IMR-90 (cell line): ENCODE measurements at regions not wholly inside any gene's neighbourhood (a gene's known extent, or its start where the extent isn't known, plus 50 kb on each side); places are given as distances from the start of the nearest gene placed in this dataset.

Experiments used
- ATAC-seq: fragments of 200-7000 bp; cut with Tn5 transposase; 2 replicates; pipeline ENCODE4 v1.9.1; 2020; ENCODE audit warnings: low read depth, mild to moderate bottlenecking, moderate library complexity
- BruUV-seq: library from RNA; stranded (reverse); fragments of 400-500 nt; replicated peaks from 2 replicates; lab custom pipeline; 2021; lab: Mats Ljungman, UMichigan
- CTCF ChIA-PET: fragments of 300-600 bp; formaldehyde crosslinking; extraction: SDS; loops from one replicate; lab custom pipeline; 2021; ENCODE audit warnings: antibody characterized with exemption; lab: Yijun Ruan, JAX
- POLR2A ChIA-PET: fragments of 300-600 bp; sonication (Branson Sonifier 250); formaldehyde crosslinking; loops from one replicate; lab custom pipeline; 2022; ENCODE audit warnings: antibody characterized with exemption; ENCODE audit not compliant: unreplicated experiment; lab: Charles Lee
- DNase-seq: peaks from one replicate; pipeline ENCODE4 v3.0.0; 2013
- H2AFZ ChIP-seq: replicated peaks from 2 replicates; pipeline ENCODE3; 2013; ENCODE audit warnings: low read length, mild to moderate bottlenecking; ENCODE audit not compliant: poor library complexity
- H2AK5ac ChIP-seq: 2 replicates; pipeline ENCODE4 v1.6.1; 2013; ENCODE audit warnings: low read depth, low read length, inconsistent platforms
- H2AK9ac ChIP-seq: replicated peaks from 2 replicates; pipeline ENCODE3; 2013; ENCODE audit warnings: mild to moderate bottlenecking, low read depth, low read length, moderate library complexity; ENCODE audit not compliant: poor library complexity
- H2BK120ac ChIP-seq: 2 replicates; pipeline ENCODE4 v1.6.1; 2013; ENCODE audit warnings: low read depth, low read length, inconsistent platforms
- H2BK15ac ChIP-seq: 3 replicates; pipeline ENCODE4 v1.6.1; 2013; ENCODE audit warnings: low read depth, low read length, inconsistent platforms
- H2BK20ac ChIP-seq: 2 replicates; pipeline ENCODE4 v1.6.1; 2013; ENCODE audit warnings: low read depth, mild to moderate bottlenecking, inconsistent platforms, low read length, moderate library complexity
- H2BK5ac ChIP-seq: 2 replicates; pipeline ENCODE4 v1.6.1; 2013; ENCODE audit warnings: mild to moderate bottlenecking, low read depth, low read length, inconsistent platforms; ENCODE audit not compliant: poor library complexity, severe bottlenecking
- H3K14ac ChIP-seq: replicated peaks from 2 replicates; pipeline ENCODE4 v1.6.1; 2013; ENCODE audit warnings: low read depth, low read length, inconsistent platforms
- H3K18ac ChIP-seq: 2 replicates; pipeline ENCODE4 v1.6.1; 2013; ENCODE audit warnings: low read depth, low read length, control low read depth
- H3K23ac ChIP-seq: 2 replicates; pipeline ENCODE4 v1.6.1; 2013; ENCODE audit warnings: low read depth, low read length, inconsistent platforms
- H3K27ac ChIP-seq: 2 replicates; pipeline ENCODE4 v1.5.1; 2013; ENCODE audit warnings: mild to moderate bottlenecking, control low read depth, low read length; ENCODE audit not compliant: insufficient read depth
- H3K27me3 ChIP-seq: 2 replicates; pipeline ENCODE4 v1.6.1; 2013; ENCODE audit warnings: low read length; ENCODE audit not compliant: control insufficient read depth, insufficient read depth
- H3K36me3 ChIP-seq: 2 replicates; pipeline ENCODE4 v1.6.1; 2013; ENCODE audit warnings: low read length, mixed read lengths; ENCODE audit not compliant: control insufficient read depth, insufficient read depth
- H3K4ac ChIP-seq: 2 replicates; pipeline ENCODE4 v1.6.1; 2013; ENCODE audit warnings: low read depth, low read length, inconsistent platforms
- H3K4me1 ChIP-seq: 2 replicates; pipeline ENCODE4 v1.6.1; 2013; ENCODE audit warnings: low read length, mixed read lengths; ENCODE audit not compliant: control insufficient read depth, insufficient read depth
- H3K4me2 ChIP-seq: 2 replicates; pipeline ENCODE4 v1.6.1; 2013; ENCODE audit warnings: low read depth, mild to moderate bottlenecking, control low read depth, low read length, moderate library complexity
- H3K4me3 ChIP-seq: 2 replicates; pipeline ENCODE4 v1.5.1; 2013; ENCODE audit warnings: low read depth, mild to moderate bottlenecking, control low read depth, low read length, moderate library complexity; ENCODE audit not compliant: insufficient read depth
- H3K56ac ChIP-seq: 2 replicates; pipeline ENCODE4 v1.6.1; 2013; ENCODE audit warnings: low read length, inconsistent platforms; ENCODE audit not compliant: insufficient read depth; ENCODE audit errors: extremely low read depth
- H3K79me1 ChIP-seq, 2 experiments: 2 replicates each; pipeline ENCODE4 v1.6.1; 2013; ENCODE audit warnings: low read length in 2 of 2, inconsistent platforms in 1 of 2, low read depth in 1 of 2
- H3K9ac ChIP-seq: 2 replicates; pipeline ENCODE4 v1.6.1; 2013; ENCODE audit warnings: low read depth, low read length, control low read depth
- H3K9me1 ChIP-seq: 2 replicates; pipeline ENCODE4 v1.6.1; 2013; ENCODE audit warnings: low read length, inconsistent platforms; ENCODE audit not compliant: insufficient read depth
- H3K9me3 ChIP-seq: 2 replicates; pipeline ENCODE4 v1.6.1; 2013; ENCODE audit warnings: low read length; ENCODE audit not compliant: control insufficient read depth, insufficient read depth
- H4K20me1 ChIP-seq: 2 replicates; pipeline ENCODE4 v1.6.1; 2013; ENCODE audit warnings: low read length, inconsistent platforms; ENCODE audit not compliant: insufficient read depth
- H4K5ac ChIP-seq: 2 replicates; pipeline ENCODE4 v1.6.1; 2013; ENCODE audit warnings: mild to moderate bottlenecking, low read depth, low read length, control low read depth
- H4K8ac ChIP-seq, 2 experiments: 2 replicates each; pipeline ENCODE4 v1.6.1; 2013; ENCODE audit warnings: low read depth in 2 of 2, low read length in 2 of 2, control low read depth in 1 of 2, inconsistent platforms in 1 of 2
- H4K91ac ChIP-seq: 2 replicates; pipeline ENCODE4 v1.6.1; 2013; ENCODE audit warnings: low read depth, low read length, inconsistent platforms; ENCODE audit not compliant: insufficient read depth
- FOS ChIP-seq: fragments of 150-350 bp; IDR thresholded peaks from 2 replicates; pipeline ENCODE4 v1.6.1; 2016; ENCODE audit warnings: low read depth, low read length
- MAFK ChIP-seq: IDR thresholded peaks from 2 replicates; pipeline ENCODE4 v1.6.1; 2012; ENCODE audit warnings: low read depth, low read length, improper control_type of control experiment
- MAZ ChIP-seq: IDR thresholded peaks from 2 replicates; pipeline ENCODE4 v1.6.1; 2012; ENCODE audit warnings: low read depth, mild to moderate bottlenecking, low read length, improper control_type of control experiment, moderate library complexity, borderline replicate concordance
- NFE2L2 ChIP-seq: fragments of 150-350 bp; IDR thresholded peaks from 2 replicates; pipeline ENCODE4 v1.6.1; 2016; ENCODE audit warnings: low read depth, mild to moderate bottlenecking, low read length
- RCOR1 ChIP-seq: IDR thresholded peaks from 2 replicates; pipeline ENCODE4 v1.6.1; 2012; ENCODE audit warnings: mild to moderate bottlenecking, low read length, improper control_type of control experiment; ENCODE audit not compliant: insufficient replicate concordance
- SMC3 ChIP-seq: fragments of 150-350 bp; IDR thresholded peaks from 2 replicates; pipeline ENCODE4 v1.6.1; 2016; ENCODE audit warnings: low read depth, mild to moderate bottlenecking, antibody characterized with exemption, low read length, moderate library complexity
- WGBS, 2 experiments: methylation state at CpG; one replicate each; pipeline versions ENCODE4 v1.1.5 to v1.1.7; 2013; ENCODE audit warnings: missing lambda C conversion rate in 2 of 2; ENCODE audit not compliant: insufficient read length in 1 of 2; ENCODE audit errors: extremely low coverage in 2 of 2; 5-methylcytosine and 5-hydroxymethylcytosine counted together
- dilution Hi-C: fragments of 300-500 bp; cut with HindIII; formaldehyde crosslinking; loops from one replicate; pipeline ENCODE4 v1.14.3; 2018; ENCODE audit warnings: low sequenced_read_pairs; ENCODE audit not compliant: unreplicated experiment
- in situ Hi-C: fragments of 300-500 bp; cut with MboI; formaldehyde crosslinking; loops from 3 replicates; pipeline ENCODE4 v1.14.3; 2019; ENCODE audit warnings: low sequenced_read_pairs, inconsistent platforms, mixed read lengths
- intact Hi-C: fragments of 100-400 bp; cut with micrococcal nuclease; formaldehyde crosslinking; loops from 2 replicates; pipeline ENCODE4 v1.10.0; 2022
- TF ChIP-seq, protein P1 (sequence below): fragments of 150-350 bp; IDR thresholded peaks from 2 replicates; pipeline ENCODE4 v1.6.1; 2017; ENCODE audit warnings: mild to moderate bottlenecking, antibody characterized with exemption, low read length, low read depth
- TF ChIP-seq, protein P2 (sequence below): fragments of 150-350 bp; IDR thresholded peaks from 2 replicates; pipeline ENCODE4 v1.6.1; 2016; ENCODE audit warnings: low read depth, mild to moderate bottlenecking, low read length, moderate library complexity, borderline replicate concordance

GRCh38 chr1:209187589-209187988 is 395.9 kb upstream of the CAMK1G start:
- H3K14ac ChIP-seq = no peak overlapping the region
- no peaks in the 10 kb centered on the region for H3K9me1 ChIP-seq
- H4K20me1 ChIP-seq = no peaks in the 10 kb centered on the region
- intact Hi-C loops = no loop called here
- H3K36me3 ChIP-seq = no peaks in the 10 kb centered on the region
- no peak overlapping the region for H3K9ac ChIP-seq
- no peak overlapping the region for H2AFZ ChIP-seq
- no peak overlapping the region for H3K4me3 ChIP-seq
- H4K5ac ChIP-seq = no peak overlapping the region
- ATAC-seq (no peak), DNase-seq (no peak)
- in situ Hi-C loops = no loop called here
- no peak overlapping the region for H4K91ac ChIP-seq
- H2BK5ac ChIP-seq = no peak overlapping the region
- no peaks in the 10 kb centered on the region for H3K79me1 ChIP-seq
- no peak overlapping the region for H3K4me2 ChIP-seq
- H2AK9ac ChIP-seq = no peak overlapping the region
- no TSS peak for BruUV-seq
- POLR2A ChIA-PET = no interaction called here
- H3K9me3 ChIP-seq = 0 out of 2 replicates have a peak, but pooled peaks cover 2% of the 10 kb centered on the region
- H2BK20ac ChIP-seq = no peak overlapping the region
- no peak overlapping the region for H2BK15ac ChIP-seq
- H3K18ac ChIP-seq = no peak overlapping the region
- no peak overlapping the region for H3K56ac ChIP-seq
- H3K4ac ChIP-seq = no peak overlapping the region
- no peak overlapping the region for H4K8ac ChIP-seq
- no peak overlapping the region for H3K27ac ChIP-seq
- no peak overlapping the region for H2BK120ac ChIP-seq
- CTCF ChIA-PET = no interaction called here
- H3K4me1 ChIP-seq = no peaks in the 10 kb centered on the region
- no peak overlapping the region for H2AK5ac ChIP-seq
- dilution Hi-C loops = no loop called here
- 40% methylated on average over 1 of the region's 3 CpGs; no CpG with 5 or more reads in 1 of the 2 experiments for WGBS, 2 experiments
- TF ChIP-seq NFE2L2 = no peak
- TF ChIP-seq, protein P1, sequence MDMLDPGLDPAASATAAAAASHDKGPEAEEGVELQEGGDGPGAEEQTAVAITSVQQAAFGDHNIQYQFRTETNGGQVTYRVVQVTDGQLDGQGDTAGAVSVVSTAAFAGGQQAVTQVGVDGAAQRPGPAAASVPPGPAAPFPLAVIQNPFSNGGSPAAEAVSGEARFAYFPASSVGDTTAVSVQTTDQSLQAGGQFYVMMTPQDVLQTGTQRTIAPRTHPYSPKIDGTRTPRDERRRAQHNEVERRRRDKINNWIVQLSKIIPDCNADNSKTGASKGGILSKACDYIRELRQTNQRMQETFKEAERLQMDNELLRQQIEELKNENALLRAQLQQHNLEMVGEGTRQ = no peak
- TF ChIP-seq RCOR1 = no peak
- TF ChIP-seq SMC3 = no peak
- TF ChIP-seq, protein P2, sequence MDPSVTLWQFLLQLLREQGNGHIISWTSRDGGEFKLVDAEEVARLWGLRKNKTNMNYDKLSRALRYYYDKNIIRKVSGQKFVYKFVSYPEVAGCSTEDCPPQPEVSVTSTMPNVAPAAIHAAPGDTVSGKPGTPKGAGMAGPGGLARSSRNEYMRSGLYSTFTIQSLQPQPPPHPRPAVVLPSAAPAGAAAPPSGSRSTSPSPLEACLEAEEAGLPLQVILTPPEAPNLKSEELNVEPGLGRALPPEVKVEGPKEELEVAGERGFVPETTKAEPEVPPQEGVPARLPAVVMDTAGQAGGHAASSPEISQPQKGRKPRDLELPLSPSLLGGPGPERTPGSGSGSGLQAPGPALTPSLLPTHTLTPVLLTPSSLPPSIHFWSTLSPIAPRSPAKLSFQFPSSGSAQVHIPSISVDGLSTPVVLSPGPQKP = no peak
- no peak for TF ChIP-seq MAFK
- no peak for TF ChIP-seq FOS
- no peak for TF ChIP-seq MAZ
- H3K27me3 ChIP-seq = no peaks in the 10 kb centered on the region
- no peak overlapping the region for H3K23ac ChIP-seq
